ENCODE measurements at regions not wholly inside any gene's neighbourhood (a gene's known extent, or its start where the extent isn't known, plus 50 kb on each side); places are given as distances from the start of the nearest gene placed in this dataset.
"Not testable (repeated sequence)": the region's sequence is repeated elsewhere in the genome, so short reads cannot be mapped to it uniquely, and the experiment has no call there.

DNA sequence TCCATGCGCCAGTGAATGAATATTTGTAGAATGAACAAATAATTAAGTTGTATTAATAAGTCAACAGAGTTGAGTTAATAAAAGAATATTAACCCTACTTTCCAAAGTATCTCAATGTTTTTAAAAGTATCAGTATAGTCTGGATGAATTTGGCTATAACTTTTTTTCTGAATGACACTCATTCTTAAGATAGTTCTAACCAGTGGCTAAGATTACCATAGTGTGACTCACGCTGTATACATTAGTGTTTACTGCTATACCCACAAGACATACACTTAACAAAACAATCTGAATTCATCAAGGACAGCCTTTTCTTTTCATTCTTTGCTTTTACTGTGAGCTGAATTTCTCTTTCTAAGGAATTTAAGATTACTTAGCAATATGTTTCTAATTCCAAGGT, 77.0 kb upstream of the PDE1A start:
- no peaks in the 10 kb centered on the region for H3K27me3 ChIP-seq (replicated peaks; ENCODE audit: insufficient read depth)
- no peak for DNase-seq (ENCODE audit: low spot score)
- H3K4me3 ChIP-seq, result no peak overlapping the region
- intact Hi-C loops (cut with DNase I), result no loop called here
- no peaks in the 10 kb centered on the region for H3K9me3 ChIP-seq
- H3K36me3 ChIP-seq, result no peaks in the 10 kb centered on the region
- H3K27ac ChIP-seq, result no peak overlapping the region
- TF ChIP-seq POLR2AphosphoS5 (IDR thresholded peaks at IDR 0.05) (no peak), POLR2A (IDR thresholded peaks at IDR 0.05) (no peak)
- TF ChIP-seq, protein P1, sequence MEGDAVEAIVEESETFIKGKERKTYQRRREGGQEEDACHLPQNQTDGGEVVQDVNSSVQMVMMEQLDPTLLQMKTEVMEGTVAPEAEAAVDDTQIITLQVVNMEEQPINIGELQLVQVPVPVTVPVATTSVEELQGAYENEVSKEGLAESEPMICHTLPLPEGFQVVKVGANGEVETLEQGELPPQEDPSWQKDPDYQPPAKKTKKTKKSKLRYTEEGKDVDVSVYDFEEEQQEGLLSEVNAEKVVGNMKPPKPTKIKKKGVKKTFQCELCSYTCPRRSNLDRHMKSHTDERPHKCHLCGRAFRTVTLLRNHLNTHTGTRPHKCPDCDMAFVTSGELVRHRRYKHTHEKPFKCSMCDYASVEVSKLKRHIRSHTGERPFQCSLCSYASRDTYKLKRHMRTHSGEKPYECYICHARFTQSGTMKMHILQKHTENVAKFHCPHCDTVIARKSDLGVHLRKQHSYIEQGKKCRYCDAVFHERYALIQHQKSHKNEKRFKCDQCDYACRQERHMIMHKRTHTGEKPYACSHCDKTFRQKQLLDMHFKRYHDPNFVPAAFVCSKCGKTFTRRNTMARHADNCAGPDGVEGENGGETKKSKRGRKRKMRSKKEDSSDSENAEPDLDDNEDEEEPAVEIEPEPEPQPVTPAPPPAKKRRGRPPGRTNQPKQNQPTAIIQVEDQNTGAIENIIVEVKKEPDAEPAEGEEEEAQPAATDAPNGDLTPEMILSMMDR (IDR thresholded peaks at IDR 0.05), result no peak
- no peaks in the 10 kb centered on the region for H3K4me1 ChIP-seq (replicated peaks)
- WGBS, result 93% methylated on average over 2 of the region's 2 CpGs

DNA sequence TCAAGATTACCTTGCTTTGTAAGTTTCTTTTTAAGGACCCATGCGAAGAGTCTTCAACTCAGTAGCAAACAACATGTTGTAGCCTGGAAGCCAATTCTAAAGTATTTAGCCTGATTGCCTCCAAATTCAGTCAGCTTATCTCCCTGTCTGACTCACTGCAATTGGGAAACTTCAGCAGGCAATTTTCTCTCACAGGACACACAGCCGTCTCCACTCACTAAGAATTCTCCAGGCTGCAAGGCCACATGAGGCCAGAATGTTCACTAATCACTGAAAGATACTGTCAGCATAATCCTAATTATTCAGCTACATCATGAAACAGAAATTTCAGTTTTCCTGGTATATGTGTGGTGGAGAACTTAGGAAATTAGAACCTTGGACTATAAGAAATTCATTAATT, 78.1 kb upstream of the PDE1A start:
- TF ChIP-seq POLR2AphosphoS5 (IDR thresholded peaks at IDR 0.05) (no peak), POLR2A (IDR thresholded peaks at IDR 0.05) (no peak)
- TF ChIP-seq, protein P1 (IDR thresholded peaks at IDR 0.05), result no peak
- intact Hi-C loops (cut with DNase I), result no loop called here
- no peak overlapping the region for H3K4me3 ChIP-seq
- no peak for DNase-seq (ENCODE audit: low spot score)
- H3K27me3 ChIP-seq (replicated peaks; ENCODE audit: insufficient read depth), result no peaks in the 10 kb centered on the region
- H3K9me3 ChIP-seq, result no peaks in the 10 kb centered on the region
- H3K27ac ChIP-seq, result no peak overlapping the region
- H3K4me1 ChIP-seq (replicated peaks), result no peaks in the 10 kb centered on the region
- 93% methylated on average over 2 of the region's 2 CpGs for WGBS
- H3K36me3 ChIP-seq, result no peaks in the 10 kb centered on the region

DNA sequence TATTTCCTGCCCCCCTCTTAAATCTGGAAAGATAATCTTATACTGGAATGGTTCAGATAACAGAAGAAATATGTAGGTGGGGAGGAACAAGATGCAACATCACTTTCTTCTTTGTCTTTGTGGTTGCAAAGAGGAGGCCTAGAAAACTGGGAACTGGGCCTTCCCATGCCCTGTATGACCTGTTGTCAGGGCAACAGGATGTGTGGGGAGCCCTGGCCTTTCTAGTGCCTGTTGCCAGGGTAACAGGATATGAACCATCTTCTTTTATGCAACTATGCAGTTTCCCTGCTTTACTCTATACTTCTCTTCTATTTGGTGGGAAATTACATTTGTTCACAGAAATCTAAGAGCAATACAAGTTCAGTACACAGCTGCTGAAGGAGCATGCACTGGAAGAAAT, 79.8 kb upstream of the PDE1A start:
- H3K4me1 ChIP-seq (replicated peaks), result no peaks in the 10 kb centered on the region
- H3K27ac ChIP-seq, result no peak overlapping the region
- TF ChIP-seq POLR2AphosphoS5 (IDR thresholded peaks at IDR 0.05) (no peak), POLR2A (IDR thresholded peaks at IDR 0.05) (no peak)
- TF ChIP-seq, protein P1 (IDR thresholded peaks at IDR 0.05), result no peak
- intact Hi-C loops (cut with DNase I), result no loop called here
- DNase-seq (ENCODE audit: low spot score), result no peak
- no peaks in the 10 kb centered on the region for H3K27me3 ChIP-seq (replicated peaks; ENCODE audit: insufficient read depth)
- no peak overlapping the region for H3K4me3 ChIP-seq
- H3K9me3 ChIP-seq, result no peaks in the 10 kb centered on the region
- no peaks in the 10 kb centered on the region for H3K36me3 ChIP-seq

DNA sequence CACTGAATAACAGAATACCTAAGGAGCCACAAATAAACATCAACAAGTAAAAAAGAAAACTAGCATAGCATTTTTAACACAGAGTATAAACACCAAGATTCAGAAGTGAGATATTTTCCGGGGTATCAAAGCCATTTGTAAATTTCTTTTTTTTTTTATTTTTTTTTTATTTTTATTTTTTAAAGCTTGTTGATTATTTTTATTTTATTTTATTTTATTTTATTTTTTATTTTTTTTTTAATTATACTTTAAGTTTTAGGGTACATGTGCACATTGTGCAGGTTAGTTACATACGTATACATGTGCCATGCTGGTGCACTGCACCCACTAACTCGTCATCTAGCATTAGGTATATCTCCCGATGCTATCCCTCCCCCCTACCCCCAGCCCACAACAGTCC, 81.7 kb upstream of the PDE1A start:
- intact Hi-C loops (cut with DNase I); DNase-seq (ENCODE audit: low spot score): not testable (repeated sequence)
- WGBS, result over 99% methylated on average over 3 of the region's 4 CpGs

DNA sequence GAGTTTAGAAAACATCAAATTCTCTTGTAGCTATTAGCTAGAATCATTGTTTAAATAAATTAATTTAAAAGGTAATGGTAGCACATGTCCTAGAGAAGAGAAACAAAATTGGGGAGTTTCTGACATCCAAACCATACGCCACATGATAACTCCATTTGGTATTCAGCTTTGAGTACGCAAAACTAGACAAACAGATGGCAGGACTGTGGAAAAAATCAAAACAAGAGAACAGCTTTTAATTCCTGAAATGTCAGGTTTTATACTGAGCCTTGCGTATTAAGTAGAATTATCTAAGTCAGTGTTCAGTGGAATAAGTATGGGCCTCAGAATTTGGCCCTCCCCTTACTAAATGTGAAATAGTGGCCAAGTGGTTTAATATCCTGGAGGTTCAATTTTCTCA, 82.4 kb upstream of the PDE1A start:
- H3K27ac ChIP-seq, result no peak overlapping the region
- no peak for DNase-seq (ENCODE audit: low spot score)
- intact Hi-C loops (cut with DNase I), result no loop called here
- H3K27me3 ChIP-seq (replicated peaks; ENCODE audit: insufficient read depth), result no peaks in the 10 kb centered on the region
- H3K4me3 ChIP-seq, result no peak overlapping the region
- H3K36me3 ChIP-seq, result no peaks in the 10 kb centered on the region
- 98% methylated on average over 3 of the region's 3 CpGs for WGBS
- no peaks in the 10 kb centered on the region for H3K4me1 ChIP-seq (replicated peaks)
- TF ChIP-seq POLR2A (IDR thresholded peaks at IDR 0.05) (no peak), POLR2AphosphoS5 (IDR thresholded peaks at IDR 0.05) (no peak)
- TF ChIP-seq, protein P1 (IDR thresholded peaks at IDR 0.05), result no peak
- no peaks in the 10 kb centered on the region for H3K9me3 ChIP-seq

More for the DNA sequence above, 81.7 kb upstream of the PDE1A start:
- H3K36me3 ChIP-seq; H3K4me1 ChIP-seq (replicated peaks); H3K9me3 ChIP-seq; H3K27ac ChIP-seq; H3K4me3 ChIP-seq; H3K27me3 ChIP-seq (replicated peaks; ENCODE audit: insufficient read depth): not testable (repeated sequence)
